Left ventricle myocardium superior (tissue), 1 donor: ENCODE measurements at regions not wholly inside any gene's neighbourhood (a gene's known extent, or its start where the extent isn't known, plus 50 kb on each side); places are given as distances from the start of the nearest gene placed in this dataset.

Source experiments
- ATAC-seq: fragments of 200-7000 bp; cut with Tn5 transposase; one replicate; pipeline ENCODE4 v1.9.1; 2020; ENCODE audit warnings: mild to moderate bottlenecking, moderate library complexity
- DNase-seq: peaks from one replicate; pipeline ENCODE4 v3.0.0-alpha.2; 2020
- intact Hi-C: fragments of 100-400 bp; cut with micrococcal nuclease; formaldehyde crosslinking; loops from one replicate; pipeline ENCODE4 v1.11.0; 2022
- donor health status: DM: no; HTN: yes; CAD: no; lungs with severe emphysema.

DNA sequence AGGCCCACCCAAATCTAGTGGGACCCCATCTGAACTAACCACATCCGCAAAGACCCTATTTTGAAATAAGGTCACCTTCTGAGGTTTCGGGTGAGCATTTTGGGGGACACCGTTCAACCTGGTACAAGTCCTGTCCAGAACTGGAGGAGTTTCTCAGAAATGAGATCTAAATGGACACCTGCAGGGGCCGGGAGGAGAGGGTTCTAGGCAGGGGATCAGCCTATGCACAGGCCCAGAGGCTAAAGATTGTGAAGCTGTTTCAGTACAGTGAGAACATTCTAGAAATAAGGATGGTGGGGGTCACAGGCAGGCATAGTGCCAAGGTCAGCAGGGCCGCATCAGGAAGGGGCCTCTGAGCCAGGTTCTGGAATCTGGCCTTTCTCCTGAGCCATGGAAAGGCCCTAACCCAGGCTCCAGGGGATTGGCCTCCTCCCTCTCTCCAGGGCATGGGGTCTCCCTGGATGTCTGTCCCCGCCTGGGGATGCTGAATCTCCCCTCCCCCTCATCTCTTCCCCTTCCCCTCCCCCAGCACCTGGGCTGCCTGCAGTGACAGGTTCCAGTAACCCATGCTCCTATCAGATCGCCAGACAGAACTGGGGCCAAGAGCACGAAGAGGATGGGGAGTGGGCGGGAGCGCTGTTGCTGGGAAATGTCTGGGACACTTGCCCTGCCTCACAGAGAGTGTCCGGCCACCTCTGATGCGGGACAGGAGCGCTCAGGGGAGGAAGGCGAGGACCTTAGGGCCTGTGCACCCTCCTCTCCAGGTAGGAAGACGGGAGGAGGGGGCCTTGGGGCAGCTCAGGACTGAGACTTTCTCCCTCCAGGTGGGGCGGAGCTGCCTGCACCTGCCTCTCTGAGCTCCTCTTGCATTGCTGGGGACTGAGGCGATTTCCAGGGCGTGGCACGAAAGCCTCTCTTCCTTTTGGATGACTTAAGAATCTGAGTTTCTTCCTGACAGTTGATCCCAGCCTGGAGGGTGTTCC, 321.4 kb upstream of the TNRC6C start:
- ATAC-seq: no peak
- intact Hi-C loops: no loop called here
- DNase-seq: no peak

DNA sequence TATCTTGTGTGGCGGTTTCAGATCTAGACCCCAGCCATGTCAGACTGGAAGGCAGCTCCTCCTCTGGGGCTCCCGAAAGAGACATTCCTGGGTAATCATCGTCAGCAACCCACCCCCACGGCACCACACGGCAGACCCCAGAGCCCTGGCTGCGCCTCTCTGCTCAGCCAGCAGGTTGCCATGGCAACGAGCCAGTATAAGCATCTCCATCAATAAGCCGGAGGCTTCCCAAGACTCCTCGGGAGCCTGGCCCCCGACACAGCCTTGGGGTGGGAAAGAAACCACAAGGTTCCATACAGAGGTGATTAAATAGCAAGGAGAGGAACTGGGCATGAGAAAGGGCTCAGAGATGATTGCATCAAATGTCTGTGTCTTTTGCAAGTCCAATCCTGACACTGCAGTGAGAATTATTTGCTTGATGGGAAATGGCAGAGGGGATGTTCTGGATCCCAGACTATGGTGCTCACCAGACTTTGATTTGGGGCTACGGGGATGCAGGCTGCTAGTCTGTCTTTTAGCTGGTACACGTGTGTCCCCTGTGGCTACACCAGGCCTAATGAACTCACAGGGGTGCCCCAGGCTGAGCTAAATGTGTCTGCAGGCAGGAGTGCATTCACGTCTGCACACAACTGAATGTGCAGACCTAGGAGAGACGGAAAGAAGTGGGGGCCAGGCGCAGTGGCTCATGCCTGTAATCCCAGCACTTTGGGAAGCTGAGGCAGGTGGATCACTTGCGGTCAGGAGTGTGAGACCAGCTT, 320.5 kb upstream of the TNRC6C start:
- intact Hi-C loops: no loop called here
- DNase-seq (no peak), ATAC-seq (no peak)

DNA sequence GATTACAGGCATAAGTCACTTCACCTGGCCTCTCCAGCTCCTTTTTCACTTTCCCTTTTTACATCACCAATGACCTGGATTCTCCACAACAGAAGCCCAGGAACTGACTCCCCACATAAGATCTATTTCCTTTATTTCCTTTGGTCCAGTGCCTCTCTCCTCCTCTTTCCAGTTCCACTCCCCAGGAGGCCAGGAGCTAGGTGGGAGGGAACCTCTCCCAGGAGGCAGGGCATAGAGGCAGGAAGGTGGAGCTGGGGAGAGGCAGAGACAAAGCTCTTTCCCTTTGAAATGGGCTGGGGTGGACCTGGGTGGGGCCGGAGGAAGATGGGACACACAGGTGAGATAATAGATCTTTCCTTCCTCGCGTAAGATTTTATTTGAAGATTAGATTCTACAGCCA, 318.3 kb upstream of the TNRC6C start:
- ATAC-seq: no peak

DNA sequence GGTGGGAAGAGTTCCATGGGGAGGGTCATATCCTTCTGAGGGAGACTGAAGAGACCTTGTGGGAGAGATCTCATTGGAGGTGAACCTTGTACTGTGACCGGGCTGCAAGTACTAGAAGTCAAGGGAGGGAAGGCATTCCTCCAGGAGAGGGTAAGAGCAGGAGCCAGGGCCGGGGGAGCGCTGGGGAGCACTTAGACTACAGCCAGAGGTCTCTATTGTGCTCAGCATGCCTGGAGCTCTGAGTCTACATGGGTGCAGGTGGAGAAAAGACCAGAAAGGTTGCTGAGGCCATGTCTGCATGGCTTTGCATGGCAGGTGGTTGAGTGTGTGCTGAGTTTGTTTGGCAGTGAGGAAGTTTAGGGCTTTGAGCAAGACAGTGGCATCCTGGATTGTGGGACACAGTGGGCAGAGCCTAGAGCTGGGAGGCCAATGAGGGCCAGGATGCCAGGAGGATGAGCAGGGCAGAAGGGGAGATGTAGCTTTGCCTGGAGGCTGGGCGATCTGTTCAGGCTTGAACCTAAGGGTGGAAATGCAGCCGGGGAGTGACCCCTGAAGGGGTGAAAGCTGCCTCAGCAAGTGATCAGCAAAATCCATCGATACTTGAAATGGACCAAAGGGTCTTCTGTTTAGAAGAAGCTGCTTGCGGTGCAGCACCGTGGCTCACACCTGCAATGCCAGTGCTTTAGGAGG, 317.4 kb upstream of the TNRC6C start:
- no peak for ATAC-seq
- no peak for DNase-seq
- intact Hi-C loops: no loop called here

More for the DNA sequence above, 318.3 kb upstream of the TNRC6C start:
- intact Hi-C loops: no loop called here
- DNase-seq: no peak

DNA sequence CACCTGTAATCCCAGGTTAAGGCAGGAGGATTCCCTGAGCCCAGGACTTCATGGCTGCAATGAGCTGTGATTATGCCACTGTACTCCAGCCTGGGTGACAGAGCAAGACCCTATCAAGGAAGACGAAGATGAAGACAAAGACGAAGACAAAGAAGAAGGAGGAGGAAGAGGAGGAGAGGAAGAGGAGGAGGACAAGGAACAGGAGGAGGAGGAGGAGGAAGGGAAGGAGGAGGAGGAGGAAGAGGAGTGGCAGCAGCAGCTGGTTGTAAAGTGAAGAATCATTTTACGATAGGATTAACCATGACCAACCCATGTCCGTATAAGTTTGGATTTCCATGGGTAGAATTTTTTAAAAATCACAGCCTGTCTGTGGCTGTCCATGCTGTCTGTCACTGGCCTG, 316.8 kb upstream of the TNRC6C start:
- intact Hi-C loops: no loop called here
- ATAC-seq (no peak), DNase-seq (no peak)

DNA sequence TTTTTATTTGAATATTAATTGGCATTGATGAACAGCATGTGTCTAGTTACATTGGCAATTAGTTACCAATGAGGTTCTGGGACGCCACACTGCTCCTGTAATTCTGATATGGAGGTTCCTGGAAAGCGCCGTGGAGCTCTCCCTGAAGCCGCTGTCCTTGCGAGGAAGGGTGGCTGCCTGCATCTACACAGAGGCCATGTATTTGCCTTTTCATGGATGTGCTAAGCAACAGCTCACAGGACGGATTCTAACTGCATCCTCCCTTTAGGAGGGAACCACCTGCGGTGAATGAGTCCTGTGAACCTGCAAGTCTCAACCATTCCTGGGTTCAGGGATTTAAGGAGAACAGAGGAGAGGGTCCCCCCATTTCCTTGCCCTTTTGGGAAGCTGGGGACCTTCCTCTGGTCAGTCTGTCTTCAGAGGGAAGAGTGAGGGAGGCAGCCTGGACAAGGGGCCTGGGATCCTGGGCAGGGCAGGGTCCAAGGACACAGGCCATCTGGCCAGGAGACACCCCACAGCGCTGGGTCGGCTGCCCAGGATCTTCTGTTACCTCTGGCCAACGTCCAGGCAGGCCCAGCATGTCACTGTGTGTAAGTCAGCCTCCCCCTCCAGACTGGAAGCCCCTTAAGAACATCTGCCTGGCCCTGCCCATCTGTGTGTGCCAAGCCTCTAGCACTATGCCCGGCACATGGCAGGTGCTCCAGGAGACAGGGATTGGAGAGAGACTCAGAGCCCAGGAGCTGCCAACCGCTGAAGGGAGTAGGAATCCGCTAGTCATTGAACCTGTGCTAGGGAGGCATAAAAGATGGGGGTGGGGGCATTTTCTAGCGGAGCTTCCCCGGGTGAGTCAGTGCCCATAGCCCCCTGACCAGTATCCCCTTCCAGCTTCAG, 314.1 kb upstream of the TNRC6C start:
- DNase-seq: no peak
- intact Hi-C loops: no loop called here
- no peak for ATAC-seq

DNA sequence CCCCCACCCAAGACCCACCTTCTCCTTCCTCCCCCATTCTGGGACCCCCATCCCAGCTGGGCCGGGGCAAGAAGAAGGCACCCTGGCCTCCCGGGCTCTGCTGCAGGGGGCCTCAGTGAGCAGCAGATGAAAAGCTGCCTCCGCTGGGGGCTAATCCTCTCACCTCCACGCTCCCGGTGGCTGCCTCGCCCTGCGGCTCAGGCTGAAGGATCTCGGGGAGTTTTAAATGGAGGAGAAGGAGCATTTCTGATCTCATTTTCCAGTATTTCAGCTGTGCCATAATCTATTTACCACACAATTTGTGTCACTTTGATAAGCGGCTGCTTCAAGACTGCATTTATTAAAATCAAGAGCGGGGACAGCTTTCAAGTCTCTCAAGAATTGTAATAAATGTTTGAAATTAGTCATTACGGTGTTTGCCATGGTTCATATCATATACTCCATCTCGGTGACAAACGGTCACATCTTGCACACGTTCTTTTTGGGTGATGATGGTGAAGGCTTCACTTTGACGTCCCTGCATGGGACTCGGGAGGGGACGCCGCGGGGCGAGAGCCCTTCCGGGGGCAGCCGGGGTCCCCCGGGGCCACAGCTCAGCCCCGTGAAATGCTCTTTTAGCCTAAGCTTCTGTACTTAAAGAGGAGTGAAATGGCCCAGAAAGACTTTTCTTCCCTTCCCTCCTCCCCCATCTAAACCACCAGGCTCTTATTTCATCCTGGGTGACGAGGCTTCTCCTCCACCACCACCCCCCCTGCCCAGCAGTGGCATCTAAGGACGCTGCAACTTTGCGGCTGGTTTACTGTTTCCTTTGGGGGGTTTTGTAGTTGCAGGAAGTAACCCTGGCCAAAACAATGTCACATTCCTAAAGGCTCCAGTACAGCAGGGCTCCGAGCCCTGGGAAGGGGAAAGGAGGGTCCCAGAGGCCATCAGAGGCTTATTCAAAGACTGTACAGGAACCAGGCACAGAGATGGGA, 313.1 kb upstream of the TNRC6C start:
- no peak for ATAC-seq
- no peak for DNase-seq
- intact Hi-C loops: no loop called here

DNA sequence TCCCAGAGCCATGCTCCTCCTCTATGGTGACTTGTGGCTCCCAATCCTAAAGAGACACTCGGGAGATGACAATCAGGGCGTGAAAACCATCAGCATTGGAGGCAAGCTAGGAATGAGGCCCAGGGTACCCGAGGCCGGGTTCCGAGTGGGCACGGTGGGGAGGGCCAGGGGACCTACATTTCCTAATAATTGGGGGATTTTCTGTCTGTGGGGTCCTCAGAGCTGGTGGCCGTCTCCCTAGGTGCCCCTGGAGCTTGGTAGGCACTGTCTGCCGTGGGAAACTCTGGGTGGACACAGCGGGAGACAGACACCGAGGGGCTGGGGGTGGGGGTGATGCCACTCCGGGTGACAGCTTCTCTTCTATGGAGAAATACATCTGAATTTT, 312.5 kb upstream of the TNRC6C start:
- intact Hi-C loops: no loop called here
- ATAC-seq: no peak
- no peak for DNase-seq

DNA sequence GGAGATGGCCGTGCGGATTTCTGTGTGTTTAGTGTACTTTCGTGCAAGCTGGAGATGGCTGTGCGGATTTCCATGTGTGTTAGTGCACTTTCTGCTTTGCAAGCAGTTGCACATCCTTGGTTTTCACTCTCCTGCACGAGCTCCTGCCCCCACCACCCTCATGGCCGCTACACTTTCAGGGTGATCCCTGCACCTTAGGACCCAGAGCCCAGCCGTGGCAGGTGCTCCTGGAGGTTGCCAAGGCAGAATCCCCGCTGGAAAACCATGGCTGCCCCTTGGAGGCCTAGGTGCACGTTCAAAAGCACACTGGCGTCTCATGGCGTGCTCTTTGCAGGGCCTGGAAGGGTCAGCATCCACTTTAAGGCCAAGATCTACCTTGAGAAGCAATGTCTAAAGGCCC, 311.0 kb upstream of the TNRC6C start:
- intact Hi-C loops: no loop called here
- ATAC-seq (no peak), DNase-seq (no peak)

DNA sequence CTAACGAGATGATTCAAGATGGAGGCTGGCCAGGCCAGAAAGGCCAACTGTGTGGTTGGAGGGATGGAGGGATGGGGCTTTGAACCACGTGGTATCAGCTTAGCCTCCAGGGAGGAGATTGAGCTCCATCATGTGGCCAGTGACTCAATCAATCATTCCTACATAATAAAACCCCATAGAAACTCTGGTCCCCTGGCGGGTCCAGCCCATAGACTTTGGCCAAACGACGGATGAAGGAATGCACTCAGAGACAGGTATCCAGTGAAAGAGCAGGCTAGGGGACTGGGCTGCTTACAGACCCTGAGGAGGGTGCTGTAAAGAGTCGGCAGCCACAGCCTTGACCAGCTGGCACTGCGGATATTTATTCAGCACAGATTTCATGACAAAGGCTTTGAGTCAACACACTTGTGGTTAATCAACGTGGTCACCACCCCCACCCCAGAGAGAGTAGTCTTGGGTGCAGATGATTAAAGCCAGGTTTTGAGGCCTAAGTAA, 308.7 kb upstream of the TNRC6C start:
- intact Hi-C loops: no loop called here
- ATAC-seq: no peak
- DNase-seq: no peak

DNA sequence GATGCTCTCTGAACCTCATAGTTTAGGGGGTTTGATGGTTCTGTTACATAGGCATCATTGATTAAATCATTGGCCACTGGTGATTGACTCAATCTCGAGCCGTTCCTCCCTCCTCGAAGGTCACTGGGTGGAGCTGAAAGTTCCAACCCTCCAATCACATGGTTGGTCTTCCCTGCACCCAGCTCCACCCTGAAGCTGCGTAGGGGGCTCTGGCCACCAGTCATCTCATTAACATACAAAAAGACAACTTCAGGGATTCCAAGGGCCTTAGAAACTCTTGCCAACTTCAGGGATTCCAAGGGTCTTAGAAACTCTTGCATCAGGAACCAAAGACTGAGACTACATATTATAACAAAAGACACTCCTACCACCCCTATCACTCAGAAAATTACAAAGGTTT, 306.5 kb upstream of the TNRC6C start:
- intact Hi-C loops: no loop called here
- ATAC-seq (no peak), DNase-seq (no peak)

DNA sequence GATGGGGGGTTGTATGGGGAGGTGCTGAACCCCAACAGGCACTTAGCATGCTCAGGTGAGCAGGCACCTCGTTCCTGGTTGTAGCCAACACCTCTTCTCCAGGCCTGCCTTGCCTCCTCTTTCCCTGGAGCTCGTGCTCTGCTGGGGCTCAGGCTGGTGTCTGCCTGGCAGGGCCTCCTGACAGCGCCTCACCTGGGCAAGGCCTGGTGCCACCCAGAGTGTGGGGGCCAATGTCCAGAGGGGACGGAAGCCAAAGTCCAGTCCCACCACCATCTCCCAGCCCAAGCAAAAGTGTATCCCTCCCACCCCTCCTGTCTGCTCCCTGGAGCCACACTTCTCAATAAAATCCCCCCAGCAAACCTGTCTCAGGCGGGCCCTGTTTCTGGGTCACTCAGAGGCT, 304.2 kb upstream of the TNRC6C start:
- DNase-seq (no peak), ATAC-seq (no peak)
- intact Hi-C loops: no loop called here

DNA sequence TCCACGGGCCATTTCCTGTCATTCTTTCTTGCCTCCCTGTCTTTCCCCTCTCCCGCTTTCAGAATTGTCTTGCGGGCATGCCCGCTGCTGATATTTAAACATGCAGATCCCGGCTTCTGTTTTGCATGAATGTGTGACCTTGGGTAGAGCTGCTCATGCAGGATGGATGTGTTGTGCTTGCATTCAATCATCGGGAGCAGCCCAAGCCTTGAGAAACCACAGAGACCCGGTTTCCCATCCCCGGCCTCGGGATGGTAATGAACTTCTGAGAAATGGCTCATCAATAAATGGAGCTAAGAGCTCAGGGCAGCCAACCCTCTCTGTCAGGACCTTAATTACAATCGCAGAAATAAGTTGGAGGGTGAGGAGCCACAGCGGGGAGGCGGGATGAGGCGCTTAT, 303.7 kb upstream of the TNRC6C start:
- no peak for DNase-seq
- intact Hi-C loops: no loop called here

DNA sequence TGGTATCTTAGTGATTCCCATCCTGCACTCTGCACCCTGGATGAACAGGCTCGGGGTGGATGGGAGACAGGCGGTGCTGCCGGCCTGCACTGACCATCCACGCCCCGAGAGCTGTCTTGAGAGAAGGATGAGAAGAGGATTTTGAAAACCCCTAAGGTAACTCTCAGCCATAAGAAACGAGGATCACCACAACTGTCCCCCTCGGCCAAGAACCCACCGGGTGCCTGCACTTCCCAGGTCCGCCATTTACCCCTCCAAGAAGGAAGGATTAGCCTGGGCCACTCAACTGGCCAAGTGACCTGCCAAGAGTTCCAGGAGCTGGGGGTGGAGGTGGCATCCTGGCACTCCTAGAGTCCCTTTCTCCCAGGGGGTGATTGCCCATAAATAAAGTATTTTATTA, 302.4 kb upstream of the TNRC6C start:
- DNase-seq (no peak), ATAC-seq (no peak)
- intact Hi-C loops: no loop called here

More for the DNA sequence above, 303.7 kb upstream of the TNRC6C start:
- no peak for ATAC-seq

DNA sequence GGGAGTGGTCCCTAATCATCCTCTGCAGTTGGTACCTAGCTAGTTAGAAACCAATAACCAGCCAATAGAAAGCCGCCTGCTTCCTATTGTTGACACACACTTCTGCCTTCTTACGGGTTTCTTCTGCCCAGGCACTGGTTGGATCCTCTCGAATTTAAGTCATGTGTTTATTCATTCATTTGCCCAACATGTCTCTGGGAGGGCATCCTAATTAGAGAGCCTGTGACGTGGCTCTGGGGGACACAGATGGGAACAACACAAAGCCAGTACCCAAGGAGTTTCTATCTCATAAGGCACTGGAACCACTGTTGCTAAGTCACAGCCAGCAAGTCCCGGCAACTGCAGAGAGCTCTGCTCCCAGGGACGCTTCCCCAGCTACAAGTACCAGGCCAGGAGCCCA, 300.7 kb upstream of the TNRC6C start:
- ATAC-seq (no peak), DNase-seq (no peak)
- intact Hi-C loops: no loop called here

DNA sequence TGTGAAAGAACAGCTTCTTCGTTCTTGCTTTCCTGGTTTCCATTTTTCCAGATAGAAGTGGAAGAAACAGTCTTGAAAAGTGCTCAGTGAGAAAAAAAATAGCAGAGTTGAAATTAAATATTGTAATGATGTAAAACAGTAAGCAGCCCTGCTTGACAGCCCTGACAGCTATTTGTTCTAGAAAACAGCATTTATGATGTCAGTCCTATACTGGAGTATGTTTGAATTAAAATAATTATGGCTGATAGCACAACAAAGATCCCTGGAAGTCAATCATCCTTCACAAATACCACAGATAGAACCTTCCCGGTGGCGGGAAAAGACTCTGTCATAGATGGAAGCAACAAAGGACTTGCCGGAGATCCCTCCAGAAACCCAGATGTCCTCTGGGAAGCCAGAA, 298.0 kb upstream of the TNRC6C start:
- ATAC-seq: no peak
- DNase-seq: no peak
- intact Hi-C loops: no loop called here

DNA sequence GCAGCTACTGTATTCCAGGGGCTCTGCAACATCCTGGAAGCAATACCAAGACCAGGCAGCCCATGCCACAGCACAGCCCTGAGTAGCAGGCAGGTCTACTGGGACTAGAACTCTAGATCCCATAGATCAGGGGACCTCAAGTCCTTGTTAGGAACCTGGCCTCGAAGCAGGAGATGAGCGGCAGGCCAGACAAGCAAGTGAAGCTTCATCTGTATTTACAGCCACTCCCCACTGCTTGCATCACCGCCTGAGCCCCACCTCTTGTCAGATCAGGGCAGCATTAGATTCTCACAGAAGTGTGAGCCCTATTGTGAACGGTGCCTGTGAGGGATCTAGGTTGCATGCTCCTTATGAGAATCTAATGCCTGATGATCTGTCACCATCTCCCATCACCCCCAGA, 295.7 kb upstream of the TNRC6C start:
- ATAC-seq (no peak), DNase-seq (no peak)
- intact Hi-C loops: no loop called here
